H1 (cell line): ENCODE measurements at regions not wholly inside any gene's neighbourhood (a gene's known extent, or its start where the extent isn't known, plus 50 kb on each side); places are given as distances from the start of the nearest gene placed in this dataset.

Experiments used
- CTCF ChIA-PET: fragments of 300-600 bp; sonication (Branson Sonifier 250); formaldehyde crosslinking; loops from one replicate; lab custom pipeline; 2021; ENCODE audit not compliant: partially characterized antibody; lab: Charles Lee
- POLR2A ChIA-PET: fragments of 300-600 bp; sonication (Branson Sonifier 250); formaldehyde crosslinking; loops from one replicate; lab custom pipeline; 2021; ENCODE audit warnings: inconsistent platforms; ENCODE audit not compliant: partially characterized antibody; lab: Charles Lee
- DNase-seq, 2 experiments: peaks; one replicate each; pipeline versions ENCODE4 v3.0.0 to v3.0.0-alpha.2; 2010 to 2022; ENCODE audit warnings: low spot score in 2 of 2, low read depth in 1 of 2, mixed read lengths in 1 of 2
- FAIRE-seq: peaks from 2 replicates; lab custom pipeline; 2011; peaks lifted over from hg19 to GRCh38; lab: Jason Lieb, UNC
- H2AFZ ChIP-seq: 2 replicates; pipeline ENCODE4 v1.8.1; 2012; ENCODE audit warnings: low read length, inconsistent platforms
- H2AK5ac ChIP-seq: 2 replicates; pipeline ENCODE4 v1.6.1; 2013; ENCODE audit warnings: low read depth, low read length
- H2BK120ac ChIP-seq: replicated peaks from 2 replicates; pipeline ENCODE3; 2013; ENCODE audit warnings: low read depth, low read length, inconsistent platforms
- H2BK12ac ChIP-seq: 2 replicates; pipeline ENCODE4 v1.6.1; 2013; ENCODE audit warnings: low read depth, low read length
- H2BK15ac ChIP-seq: 2 replicates; pipeline ENCODE4 v1.6.1; 2013; ENCODE audit warnings: low read length
- H2BK20ac ChIP-seq: 2 replicates; pipeline ENCODE4 v1.6.1; 2013; ENCODE audit warnings: low read length
- H2BK5ac ChIP-seq: 2 replicates; pipeline ENCODE4 v1.6.1; 2013; ENCODE audit warnings: low read depth, low read length
- H3K14ac ChIP-seq: 2 replicates; pipeline ENCODE4 v1.6.1; 2013; ENCODE audit warnings: inconsistent platforms; ENCODE audit not compliant: insufficient read length
- H3K18ac ChIP-seq: 2 replicates; pipeline ENCODE4 v1.6.1; 2013; ENCODE audit warnings: low read length; ENCODE audit errors: extremely low read depth
- H3K23ac ChIP-seq: 2 replicates; pipeline ENCODE4 v1.6.1; 2013; ENCODE audit warnings: inconsistent platforms; ENCODE audit not compliant: insufficient read length
- H3K23me2 ChIP-seq: 2 replicates; pipeline ENCODE4 v1.6.1; 2013; ENCODE audit warnings: low read depth, low read length
- H3K27ac ChIP-seq: 2 replicates; pipeline ENCODE4 v1.6.1; 2011; ENCODE audit warnings: low read depth, low read length, inconsistent platforms
- H3K27me3 ChIP-seq, 4 experiments: replicated peaks in 1 of 4; 1 replicate in 1 of 4; 2 replicates in 3 of 4; pipeline versions ENCODE4 v1.6.1 to v1.8.1; 2011 to 2013; ENCODE audit warnings: low read length in 3 of 4, mild to moderate bottlenecking in 3 of 4, inconsistent platforms in 2 of 4, mixed read lengths in 2 of 4, moderate library complexity in 1 of 4; ENCODE audit not compliant: control insufficient read depth in 3 of 4, insufficient read depth in 3 of 4; ENCODE audit errors: extremely low read depth in 1 of 4
- H3K36me3 ChIP-seq, 4 experiments: 2 replicates each; pipeline versions ENCODE4 v1.6.1 to v1.8.1; 2011 to 2013; ENCODE audit warnings: mild to moderate bottlenecking in 4 of 4, low read length in 3 of 4, moderate library complexity in 2 of 4, control low read depth in 1 of 4, inconsistent platforms in 1 of 4; ENCODE audit not compliant: insufficient read depth in 4 of 4, control insufficient read depth in 2 of 4
- H3K4ac ChIP-seq: replicated peaks from 2 replicates; pipeline ENCODE3; 2013; ENCODE audit warnings: low read length, low read depth, mixed read lengths, inconsistent platforms; ENCODE audit not compliant: insufficient read length
- H3K4me1 ChIP-seq, 4 experiments: replicated peaks in 1 of 4; 1 replicate in 1 of 4; 2 replicates in 3 of 4; pipeline versions ENCODE4 v1.6.1 to v1.8.1; 2011 to 2013; ENCODE audit warnings: low read length in 3 of 4, inconsistent platforms in 2 of 4, mixed read lengths in 1 of 4; ENCODE audit not compliant: insufficient read depth in 4 of 4, control insufficient read depth in 3 of 4
- H3K4me2 ChIP-seq, 2 experiments: 2 replicates each; pipeline versions ENCODE4 v1.6.1 to v1.8.1; 2011 to 2013; ENCODE audit warnings: low read depth in 2 of 2, low read length in 2 of 2, control low read depth in 1 of 2, inconsistent platforms in 1 of 2, mild to moderate bottlenecking in 1 of 2; ENCODE audit not compliant: insufficient read depth in 1 of 2
- H3K4me3 ChIP-seq, 4 experiments: fragments of 200-600, 300-600 bp in 1 of 4; sonication (generic), shearing (Covaris generic), sonication (Bioruptor Twin) in 1 of 4; 2 replicates each; pipeline versions ENCODE4 v1.5.1 to v1.8.1; 2011 to 2016; ENCODE audit warnings: low read length in 4 of 4, low read depth in 3 of 4, control low read depth in 2 of 4, inconsistent platforms in 2 of 4, mild to moderate bottlenecking in 2 of 4, mixed read lengths in 1 of 4, moderate library complexity in 1 of 4; ENCODE audit not compliant: insufficient read depth in 2 of 4; ENCODE audit errors: extremely low read depth in 1 of 4
- H3K56ac ChIP-seq: replicated peaks from 2 replicates; pipeline ENCODE3; 2013; ENCODE audit warnings: low read depth, mild to moderate bottlenecking, mixed read lengths, low read length, inconsistent platforms; ENCODE audit not compliant: insufficient read length
- H3K79me1 ChIP-seq: 2 replicates; pipeline ENCODE4 v1.6.1; 2013; ENCODE audit warnings: low read depth, low read length, control low read depth
- H3K79me2 ChIP-seq, 2 experiments: 2 replicates each; pipeline versions ENCODE4 v1.6.1 to v1.8.1; 2012 to 2013; ENCODE audit warnings: low read length in 2 of 2, mild to moderate bottlenecking in 2 of 2, inconsistent platforms in 1 of 2; ENCODE audit not compliant: insufficient read depth in 2 of 2, control insufficient read depth in 1 of 2
- H3K9ac ChIP-seq, 4 experiments: replicated peaks in 1 of 4; 1 replicate in 1 of 4; 2 replicates in 3 of 4; pipeline versions ENCODE4 v1.6.1 to v1.8.1; 2011 to 2013; ENCODE audit warnings: low read depth in 3 of 4, low read length in 3 of 4, control low read depth in 2 of 4, mild to moderate bottlenecking in 2 of 4, moderate library complexity in 2 of 4, inconsistent platforms in 1 of 4; ENCODE audit errors: extremely low read depth in 1 of 4
- H3K9me3 ChIP-seq, 2 experiments: 2 replicates each; pipeline versions ENCODE4 v1.6.1 to v1.8.1; 2012 to 2013; ENCODE audit warnings: mild to moderate bottlenecking in 2 of 2, moderate library complexity in 2 of 2, control low read depth in 1 of 2, inconsistent platforms in 1 of 2, low read depth in 1 of 2, low read length in 1 of 2, mixed read lengths in 1 of 2; ENCODE audit not compliant: insufficient read depth in 2 of 2
- H4K20me1 ChIP-seq, 2 experiments: replicated peaks in 1 of 2; 2 replicates each; pipeline versions ENCODE3 to v1.8.1; 2011 to 2013; ENCODE audit warnings: inconsistent platforms in 2 of 2, low read length in 2 of 2, mild to moderate bottlenecking in 1 of 2; ENCODE audit not compliant: insufficient read depth in 2 of 2, control insufficient read depth in 1 of 2
- H4K5ac ChIP-seq: 2 replicates; pipeline ENCODE4 v1.6.1; 2013; ENCODE audit warnings: low read length, low read depth, mixed read lengths, inconsistent platforms; ENCODE audit not compliant: insufficient read length
- H4K8ac ChIP-seq: 2 replicates; pipeline ENCODE4 v1.8.0; 2013; ENCODE audit warnings: mild to moderate bottlenecking, moderate library complexity, low read length, inconsistent platforms; ENCODE audit not compliant: insufficient read depth; ENCODE audit errors: extremely low read depth
- H4K91ac ChIP-seq: replicated peaks from 2 replicates; pipeline ENCODE3; 2013; ENCODE audit warnings: low read length, mixed read lengths, inconsistent platforms; ENCODE audit not compliant: insufficient read length
- CEBPB ChIP-seq: IDR thresholded peaks from 2 replicates; pipeline ENCODE4 v1.6.1; 2012; ENCODE audit warnings: low read depth, low read length
- EZH2 ChIP-seq: fragments of 200-600 bp; sonication (generic); IDR thresholded peaks from 2 replicates; pipeline ENCODE4 v1.7.1; 2012; ENCODE audit warnings: low read depth, mild to moderate bottlenecking, moderate library complexity, low read length, inconsistent platforms; ENCODE audit not compliant: severe bottlenecking
- KDM4A ChIP-seq: IDR thresholded peaks from one replicate; pipeline ENCODE4 v1.7.1; 2012; ENCODE audit warnings: low read depth, mild to moderate bottlenecking, moderate library complexity, low read length, inconsistent platforms; ENCODE audit not compliant: severe bottlenecking
- NANOG ChIP-seq: IDR thresholded peaks from 2 replicates; pipeline ENCODE4 v1.6.1; 2011; ENCODE audit warnings: low read length, low read depth, mild to moderate bottlenecking, inconsistent platforms; ENCODE audit not compliant: insufficient read depth, poor library complexity, severe bottlenecking
- PHF8 ChIP-seq: fragments of 200-600 bp; sonication (generic); conservative IDR thresholded peaks from 2 replicates; pipeline ENCODE4 v1.7.1; 2012; ENCODE audit warnings: low read depth, mild to moderate bottlenecking, inconsistent platforms, low read length, moderate library complexity
- POLR2A ChIP-seq, 2 experiments: IDR thresholded peaks; 1 replicate in 1 of 2; 2 replicates in 1 of 2; pipeline ENCODE4 v1.6.1; 2011; ENCODE audit warnings: low read depth in 2 of 2, low read length in 2 of 2, mild to moderate bottlenecking in 2 of 2; ENCODE audit errors: control extremely low read depth in 1 of 2
- POLR2AphosphoS5 ChIP-seq: IDR thresholded peaks from 2 replicates; pipeline ENCODE4 v1.6.1; 2011; ENCODE audit warnings: low read depth, low read length
- RBBP5 ChIP-seq: IDR thresholded peaks from 2 replicates; pipeline ENCODE4 v1.7.1; 2012; ENCODE audit warnings: low read depth, mild to moderate bottlenecking, inconsistent platforms, low read length, moderate library complexity, borderline replicate concordance
- SIRT6 ChIP-seq: IDR thresholded peaks from one replicate; pipeline ENCODE4 v1.7.1; 2012; ENCODE audit warnings: low read length, inconsistent platforms
- SIX5 ChIP-seq: IDR thresholded peaks from 2 replicates; pipeline ENCODE4 v1.6.1; 2011; ENCODE audit warnings: mild to moderate bottlenecking, low read depth, low read length
- TCF12 ChIP-seq: IDR thresholded peaks from 2 replicates; pipeline ENCODE4 v1.6.1; 2011; ENCODE audit warnings: low read depth, mild to moderate bottlenecking, low read length
- USF2 ChIP-seq: IDR thresholded peaks from 2 replicates; pipeline ENCODE4 v1.6.1; 2011; ENCODE audit warnings: low read length, improper control_type of control experiment
- ZNF274 ChIP-seq: IDR thresholded peaks from 2 replicates; pipeline ENCODE4 v1.7.0; 2012; ENCODE audit warnings: low read length, borderline replicate concordance; ENCODE audit errors: extremely low read depth
- WGBS, 2 experiments: shearing (Covaris generic) in 1 of 2; methylation state at CpG; one replicate each; pipeline versions ENCODE4 v1.1.6 to v1.1.7; 2013 to 2015; ENCODE audit warnings: low lambda C conversion rate in 2 of 2, mixed read lengths in 2 of 2, inconsistent platforms in 1 of 2, low coverage in 1 of 2, missing lambda C conversion rate in 1 of 2; ENCODE audit not compliant: insufficient replicate concordance in 2 of 2, insufficient coverage in 1 of 2, insufficient read length in 1 of 2; ENCODE audit errors: extremely low coverage in 1 of 2, missing lambda C conversion rate in 1 of 2; 5-methylcytosine and 5-hydroxymethylcytosine counted together

- Histone ChIP-seq H2BK12ac (no peak overlapping the region), H4K20me1 (no peaks in the 10 kb centered on the region), H2AFZ (no peak overlapping the region), H2BK5ac (no peak overlapping the region), H2AK5ac (no peak overlapping the region), H3K27me3 (no peaks in the 10 kb centered on the region), H3K79me1 (no peaks in the 10 kb centered on the region), H3K14ac (no peak overlapping the region), H4K91ac (no peak overlapping the region), H3K23me2 (no peaks in the 10 kb centered on the region; the same call in 1 of the 2 replicates), H3K23ac (no peak overlapping the region), H3K9ac (no peak overlapping the region), H3K9me3 (no peaks in the 10 kb centered on the region), H3K18ac (no peak overlapping the region), H2BK120ac (no peak overlapping the region), H3K4ac (no peak overlapping the region), H3K79me2 (no peaks in the 10 kb centered on the region), H3K4me1 (no peaks in the 10 kb centered on the region), H3K4me2 (no peak overlapping the region), H4K8ac (no peak overlapping the region), H3K36me3 (no peaks in the 10 kb centered on the region), H4K5ac (no peak overlapping the region), H3K56ac (no peak overlapping the region), H3K4me3 (no peak overlapping the region), H2BK15ac (no peak overlapping the region), H2BK20ac (no peak overlapping the region), H3K27ac (no peak overlapping the region)
- ChIA-PET CTCF (interaction anchor here (0.5 to 0.6 kb wide), 3 partner anchors 65 to 453 kb away, joined by 3 read pairs; no protein-coding TSS in a partner anchor), POLR2A (interaction anchor here (0.6 to 0.9 kb wide), 2 partner anchors 69 to 70 kb away, joined by 3 read pairs; no protein-coding TSS in a partner anchor)
- no peak for DNase-seq
- WGBS, 2 experiments, result 87% methylated on average over 6 of the region's 6 CpGs; no CpG with 5 or more reads in 1 of the 2 experiments
- FAIRE-seq, result no peak
- TF ChIP-seq KDM4A (no peak), TCF12 (no peak), POLR2A (IDR thresholded peaks at IDR 0.05; ENCODE audit: control extremely low read depth in 1 of 2, low read depth in 2 of 2, low read length in 2 of 2) (no peak), USF2 (no peak), SIX5 (no peak), CEBPB (no peak), POLR2AphosphoS5 (no peak), NANOG (no peak), EZH2 (no peak), ZNF274 (no peak), RBBP5 (no peak), PHF8 (no peak), SIRT6 (no peak)
These were observed 725.6 kb upstream of the ID2 start for GRCh38 chr2:7956126-7956689.
